Adrenal gland (tissue), 5 donors: ENCODE measurements at regions not wholly inside any gene's neighbourhood (a gene's known extent, or its start where the extent isn't known, plus 50 kb on each side); places are given as distances from the start of the nearest gene placed in this dataset.

Source experiments
- POLR2A ChIP-seq, 2 donors: fragments of 450-650 bp; IDR thresholded peaks; one replicate each; pipeline ENCODE4 v1.6.1; 2017; ENCODE audit warnings: antibody characterized with exemption in 2 of 2, mild to moderate bottlenecking in 2 of 2, moderate library complexity in 1 of 2
- TF ChIP-seq, protein P1 (sequence below), 6 experiments: fragments of 450-650 bp in 4 of 6; fragments of 200-600 bp in 2 of 6; sonication (generic) in 1 of 6; IDR thresholded peaks; 1 replicate in 5 of 6; 2 replicates in 1 of 6; pipeline versions ENCODE4 v1.5.1 to v1.8.0; 2016 to 2021; ENCODE audit warnings: antibody characterized with exemption in 6 of 6, mild to moderate bottlenecking in 2 of 6, moderate library complexity in 1 of 6
- donor health status: DM: no; HTN: no; CAD: no.

DNA sequence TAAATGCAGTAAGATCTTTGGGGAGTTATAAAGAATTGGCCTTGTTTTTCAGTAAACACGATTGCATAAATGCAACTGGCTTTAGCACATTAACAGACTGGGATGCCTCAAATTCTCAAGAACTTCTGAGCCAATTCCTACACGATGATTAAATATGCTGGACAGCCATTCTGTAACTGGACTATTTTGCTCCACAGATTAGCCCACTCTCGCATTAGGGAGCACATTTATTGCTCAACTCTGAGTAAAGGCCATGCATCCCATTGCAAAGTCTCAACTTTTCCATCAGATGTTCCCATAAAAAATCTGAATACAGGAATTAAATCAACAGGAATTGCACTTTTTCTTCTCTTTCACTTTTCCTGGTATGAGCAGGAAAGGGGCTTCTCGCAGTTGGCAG lies 66.7 kb upstream of the PRICKLE2 start:
- TF ChIP-seq, protein P1, sequence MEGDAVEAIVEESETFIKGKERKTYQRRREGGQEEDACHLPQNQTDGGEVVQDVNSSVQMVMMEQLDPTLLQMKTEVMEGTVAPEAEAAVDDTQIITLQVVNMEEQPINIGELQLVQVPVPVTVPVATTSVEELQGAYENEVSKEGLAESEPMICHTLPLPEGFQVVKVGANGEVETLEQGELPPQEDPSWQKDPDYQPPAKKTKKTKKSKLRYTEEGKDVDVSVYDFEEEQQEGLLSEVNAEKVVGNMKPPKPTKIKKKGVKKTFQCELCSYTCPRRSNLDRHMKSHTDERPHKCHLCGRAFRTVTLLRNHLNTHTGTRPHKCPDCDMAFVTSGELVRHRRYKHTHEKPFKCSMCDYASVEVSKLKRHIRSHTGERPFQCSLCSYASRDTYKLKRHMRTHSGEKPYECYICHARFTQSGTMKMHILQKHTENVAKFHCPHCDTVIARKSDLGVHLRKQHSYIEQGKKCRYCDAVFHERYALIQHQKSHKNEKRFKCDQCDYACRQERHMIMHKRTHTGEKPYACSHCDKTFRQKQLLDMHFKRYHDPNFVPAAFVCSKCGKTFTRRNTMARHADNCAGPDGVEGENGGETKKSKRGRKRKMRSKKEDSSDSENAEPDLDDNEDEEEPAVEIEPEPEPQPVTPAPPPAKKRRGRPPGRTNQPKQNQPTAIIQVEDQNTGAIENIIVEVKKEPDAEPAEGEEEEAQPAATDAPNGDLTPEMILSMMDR (IDR thresholded peaks at IDR 0.05), result no peak
- TF ChIP-seq POLR2A (IDR thresholded peaks at IDR 0.05), result no peak
